ENCODE measurements at regions not wholly inside any gene's neighbourhood (a gene's known extent, or its start where the extent isn't known, plus 50 kb on each side); places are given as distances from the start of the nearest gene placed in this dataset.

DNA sequence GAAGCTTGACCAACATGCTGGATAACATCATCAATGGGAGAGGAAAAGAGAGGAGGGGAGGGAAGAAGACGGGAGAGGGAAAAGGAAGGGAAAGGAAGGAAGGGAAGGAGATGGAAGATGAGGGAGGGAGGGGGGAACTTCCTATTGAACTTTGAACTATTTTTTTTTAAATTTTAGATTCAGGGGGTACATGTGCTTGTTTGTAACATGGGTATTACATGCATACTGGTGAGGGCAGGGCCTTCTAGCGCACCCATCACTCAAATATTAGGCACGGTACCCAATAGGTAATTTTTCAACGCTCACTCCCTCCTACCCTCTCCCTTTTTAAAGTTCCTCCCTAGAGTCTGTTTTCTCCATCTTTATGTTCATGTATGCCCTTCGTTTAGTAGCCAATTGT lies 383.2 kb upstream of the XYLT1 start:
- TF ChIP-seq CTCF (IDR thresholded peaks at IDR 0.05) (no peak), POLR2A (IDR thresholded peaks at IDR 0.05) (no peak)
